Fibroblast of gingiva (primary cell): ENCODE measurements at regions not wholly inside any gene's neighbourhood (a gene's known extent, or its start where the extent isn't known, plus 50 kb on each side); places are given as distances from the start of the nearest gene placed in this dataset.

Source experiments
- DNase-seq: peaks from one replicate; pipeline ENCODE4 v3.0.0-alpha.2; 2011; ENCODE audit warnings: low read depth

DNA sequence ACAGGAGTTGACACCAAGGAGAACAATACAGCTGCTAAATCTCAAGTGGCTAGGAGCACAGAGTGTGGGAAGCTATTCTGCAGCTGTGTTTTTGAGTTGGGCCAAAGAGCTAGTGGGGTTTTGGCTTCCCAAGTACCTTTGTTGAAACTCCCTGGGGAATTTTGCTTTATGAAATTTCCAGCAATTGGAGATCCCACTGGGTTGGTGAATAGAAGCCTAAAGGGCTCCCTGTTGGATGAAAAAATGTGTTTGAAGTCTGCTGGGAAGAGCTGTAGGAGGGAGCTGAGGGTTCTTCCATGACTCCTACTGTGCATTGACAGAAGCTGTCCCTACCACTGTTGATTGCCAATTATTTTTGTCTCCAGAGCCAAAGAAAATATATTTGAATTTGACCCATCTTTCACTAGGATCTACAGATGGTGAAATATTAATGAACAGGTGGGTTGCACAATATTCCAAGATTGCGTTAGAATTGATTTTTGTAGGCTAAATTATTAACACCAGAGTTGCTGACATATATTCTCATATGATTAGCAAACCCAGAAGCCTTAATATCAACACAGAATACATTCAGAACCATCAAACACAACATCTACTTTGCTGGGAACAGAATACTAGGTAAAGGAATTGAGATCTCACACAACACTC, 95.4 kb upstream of the CYP1B1 start:
- peak; percentile 85 for DNase-seq

DNA sequence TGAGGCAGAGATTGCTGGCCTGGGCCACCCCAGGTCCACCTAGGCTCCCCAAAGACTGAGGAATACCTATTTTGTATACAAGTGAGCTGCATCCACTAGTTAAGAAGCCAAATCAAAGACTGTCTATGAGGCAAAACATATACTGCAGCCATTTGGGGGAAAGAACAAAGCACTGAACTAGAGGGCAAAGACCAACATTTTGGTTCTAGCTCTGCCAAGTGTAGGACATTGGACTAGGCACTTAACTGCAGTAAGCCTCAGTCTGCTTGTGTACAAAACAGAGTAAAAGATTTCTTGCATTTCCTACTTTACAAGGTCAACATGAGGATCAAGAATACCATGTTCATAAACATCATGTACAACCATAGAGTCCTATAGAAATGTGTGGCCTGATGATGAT, 94.8 kb upstream of the CYP1B1 start:
- DNase-seq = no peak

DNA sequence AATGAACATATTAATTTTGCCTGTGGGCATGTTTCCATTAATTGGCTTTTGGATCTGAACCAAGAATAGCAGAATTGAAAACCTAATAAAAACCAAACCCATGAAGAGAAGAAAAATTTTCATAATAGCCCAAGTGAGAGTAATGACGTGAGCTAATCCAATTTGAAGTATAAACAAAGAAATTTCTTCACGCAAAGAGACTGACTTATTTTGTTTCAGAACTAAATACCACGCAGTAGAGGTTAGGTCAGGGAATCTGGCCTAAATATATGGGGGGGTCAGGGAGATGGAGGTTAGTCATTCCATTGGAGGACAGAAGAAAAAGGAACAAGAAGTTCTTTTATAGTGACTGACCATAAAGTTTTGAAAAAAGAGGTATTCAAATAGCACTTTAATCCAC, 94.1 kb upstream of the CYP1B1 start:
- DNase-seq = peak; percentile 97

DNA sequence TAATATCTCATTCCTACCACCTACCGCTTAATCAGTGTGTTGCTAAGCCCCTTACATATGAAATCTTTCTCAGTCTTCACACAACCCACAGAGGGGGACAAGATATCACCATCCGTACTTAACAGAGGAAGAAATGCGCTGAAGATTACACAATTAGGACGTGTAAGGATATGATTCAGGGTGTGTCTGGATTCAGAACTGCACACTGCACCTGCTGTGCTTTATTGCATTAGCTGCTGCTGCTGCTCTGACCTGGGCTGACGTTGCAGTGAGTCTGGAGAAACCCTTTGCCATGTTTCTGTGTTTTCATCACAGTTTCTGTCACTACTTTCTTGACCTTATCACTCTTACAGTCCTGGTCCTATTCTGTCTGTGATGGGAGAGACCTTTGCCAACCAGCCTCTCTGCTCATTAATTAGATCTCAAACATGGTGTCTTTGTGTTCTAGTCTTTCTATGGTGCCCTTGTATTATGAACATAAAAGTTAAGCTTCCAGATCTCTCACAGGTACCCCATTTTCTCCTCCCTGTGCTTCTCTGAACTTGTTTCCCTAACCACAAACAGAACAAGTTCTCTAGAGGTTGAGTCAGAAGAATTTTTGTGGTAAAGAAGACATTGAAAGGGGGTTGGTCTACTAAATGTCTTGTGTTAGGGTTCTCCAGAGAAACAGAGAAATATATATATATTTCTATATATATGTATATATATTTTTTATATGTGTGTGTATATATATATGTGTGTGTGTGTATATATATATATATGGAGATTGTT, 92.9 kb upstream of the CYP1B1 start:
- DNase-seq = peak; percentile 33

DNA sequence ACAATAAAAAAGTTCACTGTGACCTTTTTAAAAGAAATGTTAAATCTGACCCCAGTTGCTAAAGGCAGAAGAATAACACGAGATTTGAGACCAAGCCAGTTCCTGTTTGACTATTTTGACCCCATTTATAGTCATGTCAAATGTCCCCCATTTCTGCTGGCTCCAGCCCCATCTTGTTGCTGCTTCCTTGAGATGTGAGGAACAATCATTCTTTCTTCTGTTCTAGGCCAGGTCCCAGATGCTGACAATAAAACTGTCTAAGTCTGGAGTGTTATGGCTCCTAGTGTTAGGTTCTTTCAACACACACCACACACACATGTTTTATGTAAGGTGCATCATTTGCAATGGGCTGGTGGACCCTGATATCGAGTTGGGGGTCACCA, 92.0 kb upstream of the CYP1B1 start:
- DNase-seq = no peak

DNA sequence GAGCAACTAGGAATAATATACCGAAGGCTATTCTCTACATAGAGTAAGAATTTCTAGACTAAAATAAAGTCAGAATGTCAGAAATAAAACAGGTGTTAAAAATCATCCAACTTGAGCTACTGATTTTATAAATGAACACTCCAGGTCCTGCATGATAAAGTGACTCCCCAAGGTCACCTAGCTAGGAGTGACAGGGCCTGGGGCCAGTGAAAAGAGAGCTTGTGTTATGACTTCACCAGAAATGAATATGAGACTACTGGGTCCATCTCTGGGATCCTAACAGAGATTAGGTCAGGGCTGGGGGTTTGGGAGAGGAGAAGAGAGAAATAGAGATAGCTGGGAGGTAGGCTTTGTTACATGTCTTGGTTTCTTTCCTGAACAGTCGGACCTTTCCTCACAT, 89.7 kb upstream of the CYP1B1 start:
- no peak for DNase-seq

DNA sequence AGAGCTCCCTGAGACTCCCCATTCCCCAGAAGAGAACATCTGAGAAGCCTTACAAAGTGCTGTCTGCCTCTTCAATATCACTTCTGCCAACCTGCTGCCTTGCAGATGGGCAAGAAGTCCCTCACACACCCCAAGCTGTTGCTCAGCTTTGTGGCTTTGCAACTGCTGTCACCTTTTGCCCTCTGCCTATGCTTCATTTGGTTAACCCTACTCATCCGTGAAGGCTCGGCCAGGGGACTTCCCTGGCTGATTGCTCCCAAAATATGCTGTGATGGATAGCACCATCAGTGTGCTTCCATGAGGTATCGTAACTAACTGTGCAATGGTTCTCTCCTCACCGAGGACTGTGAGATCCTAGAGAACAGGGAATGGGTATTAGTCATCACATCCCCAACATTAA, 88.9 kb upstream of the CYP1B1 start:
- no peak for DNase-seq

DNA sequence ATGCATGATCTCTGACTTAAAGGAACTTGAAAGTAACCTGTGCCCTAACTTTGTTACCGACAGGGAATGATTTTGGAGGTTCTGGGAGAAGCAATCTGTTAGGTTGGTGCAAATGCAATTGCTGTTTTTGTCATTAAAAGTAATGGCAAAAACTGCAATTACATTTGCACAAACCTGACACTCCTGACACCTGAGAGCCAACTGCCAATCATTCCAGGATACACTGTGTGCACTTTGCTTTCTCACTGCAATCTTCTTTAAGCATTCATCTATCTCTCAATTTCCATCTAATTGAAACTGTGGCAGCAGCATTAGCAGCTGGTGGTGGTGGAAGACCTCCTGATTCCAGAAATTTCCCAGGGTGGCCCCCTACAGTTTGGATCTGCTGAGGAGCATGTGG, 87.6 kb upstream of the CYP1B1 start:
- DNase-seq = no peak

DNA sequence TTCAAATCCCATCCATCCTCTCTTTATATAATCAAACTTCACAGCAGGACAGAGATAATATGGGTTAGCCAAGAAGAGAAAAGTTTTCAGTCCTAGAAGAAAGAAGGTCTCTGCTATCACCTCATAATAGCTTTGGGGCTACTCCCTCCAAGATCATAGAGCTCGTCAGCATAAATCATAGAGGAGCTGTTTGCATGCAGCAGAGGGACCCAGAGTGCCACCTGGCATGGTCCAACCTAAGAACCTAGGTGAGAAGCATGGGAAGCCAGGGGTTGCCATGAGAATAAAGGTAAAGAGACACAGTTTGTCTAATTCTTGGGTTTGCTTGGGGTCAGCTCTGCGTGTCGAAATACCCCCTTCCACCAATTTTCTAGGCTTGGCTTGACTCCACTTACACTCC, 87.1 kb upstream of the CYP1B1 start:
- no peak for DNase-seq

DNA sequence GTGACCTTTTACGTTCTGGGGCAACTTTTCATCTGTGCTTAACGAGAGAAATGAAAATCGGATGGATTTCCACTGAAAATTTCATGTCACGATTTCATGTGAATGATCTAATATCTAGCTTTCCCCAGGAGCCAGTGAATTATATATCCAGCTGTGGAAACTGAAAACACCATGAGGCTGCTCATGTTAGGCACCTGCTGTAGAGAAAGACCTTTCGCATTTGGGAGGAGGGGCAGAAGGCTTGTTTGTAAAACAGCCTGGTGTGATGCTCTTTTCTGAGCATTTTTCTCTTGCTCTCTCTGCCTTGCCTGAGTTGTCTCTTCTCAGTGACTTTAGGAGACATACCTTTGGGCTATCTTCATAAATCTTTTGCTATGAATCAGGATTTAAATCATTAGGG, 84.6 kb upstream of the CYP1B1 start:
- DNase-seq = no peak

DNA sequence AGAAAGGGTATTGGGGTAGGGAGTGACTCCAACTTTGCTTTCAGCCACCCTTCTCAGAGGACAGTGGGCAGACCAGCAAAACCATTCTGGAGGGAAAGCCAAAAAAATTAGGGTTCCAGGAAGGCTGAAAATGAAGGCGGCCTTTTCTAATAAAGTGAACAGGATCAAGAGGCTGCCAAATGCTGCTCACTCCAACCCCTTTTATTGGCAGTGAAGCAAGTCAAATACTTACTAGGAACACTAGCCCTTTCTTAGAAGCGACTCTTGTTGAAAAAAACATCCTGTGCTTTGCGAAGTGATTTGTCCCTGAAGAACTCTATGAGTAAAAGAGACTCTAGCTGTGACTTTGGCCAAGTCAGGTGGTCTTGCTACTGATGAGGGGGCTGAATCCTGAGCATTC, 83.6 kb upstream of the CYP1B1 start:
- no peak for DNase-seq

DNA sequence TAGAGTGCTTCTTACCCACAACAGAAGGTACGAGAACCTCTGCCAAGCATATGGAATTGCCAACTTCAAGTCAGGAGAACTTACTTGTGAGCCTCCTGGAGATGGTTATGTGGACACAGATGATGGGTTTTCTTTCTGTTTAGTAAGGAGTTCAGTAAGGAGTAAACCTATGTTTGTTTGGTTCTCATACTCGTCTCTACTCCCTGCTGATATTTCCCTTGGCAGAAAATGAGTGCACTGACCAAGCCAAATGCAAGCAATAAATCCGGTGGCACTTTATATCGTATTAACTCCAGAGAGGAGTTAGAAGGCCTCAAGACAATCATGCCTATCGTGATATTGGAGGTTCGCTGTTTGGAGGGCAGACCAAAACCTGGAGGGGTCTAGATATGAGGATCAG, 83.2 kb upstream of the CYP1B1 start:
- no peak for DNase-seq

DNA sequence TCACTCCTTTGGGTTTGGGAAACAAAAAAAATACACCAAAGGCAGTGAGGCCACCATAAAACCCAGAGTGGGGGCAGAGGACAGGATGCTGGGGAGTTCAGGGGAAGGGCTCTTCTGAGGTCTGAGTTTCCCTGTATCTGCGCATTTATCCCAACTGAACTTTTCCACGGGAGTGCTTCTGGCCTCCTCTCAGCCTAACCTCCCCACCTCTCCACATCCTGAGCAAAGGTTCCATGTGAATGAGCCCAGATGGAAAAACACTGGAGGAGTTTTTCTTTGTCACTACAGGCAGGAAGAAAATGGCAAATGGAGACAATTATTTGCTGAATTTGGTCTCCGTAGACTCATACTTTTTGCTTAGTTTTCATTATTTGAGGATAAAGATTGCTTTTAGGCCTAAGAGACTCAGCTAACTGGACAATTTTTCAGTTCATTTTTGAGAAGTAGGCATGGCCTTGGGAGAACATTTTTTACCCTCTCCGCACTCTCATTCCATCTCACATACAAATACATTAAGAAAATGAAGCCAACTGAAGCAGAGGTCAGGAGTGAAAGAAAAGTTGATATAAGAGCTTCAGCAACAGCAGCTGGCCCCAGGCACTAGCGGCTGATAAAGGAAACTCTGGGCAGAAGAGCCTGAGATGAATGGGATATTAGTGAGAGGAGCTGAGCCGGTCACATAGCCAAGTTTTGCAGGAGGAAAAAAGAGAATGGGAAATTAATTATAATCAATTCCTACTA, 82.6 kb upstream of the CYP1B1 start:
- DNase-seq = peak; percentile 29

DNA sequence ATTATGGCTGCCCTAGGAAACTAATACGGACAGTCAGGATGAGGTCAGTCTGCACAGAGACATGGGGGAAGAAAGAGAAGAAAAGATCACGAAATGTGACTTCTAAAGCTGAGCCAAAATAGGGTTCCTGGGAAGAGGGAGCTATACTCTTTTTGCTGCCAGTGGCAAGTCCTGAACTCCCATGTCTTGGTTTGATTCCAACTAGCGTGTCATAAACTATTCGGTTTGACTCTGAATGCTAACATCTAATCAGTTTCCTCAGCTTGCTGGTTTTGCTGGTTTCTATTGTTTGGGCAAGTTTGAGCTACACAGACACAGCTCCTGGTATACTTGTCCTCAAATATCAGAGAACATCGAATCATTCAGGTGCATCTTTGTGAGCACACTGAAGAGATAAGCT, 80.5 kb upstream of the CYP1B1 start:
- DNase-seq = no peak

DNA sequence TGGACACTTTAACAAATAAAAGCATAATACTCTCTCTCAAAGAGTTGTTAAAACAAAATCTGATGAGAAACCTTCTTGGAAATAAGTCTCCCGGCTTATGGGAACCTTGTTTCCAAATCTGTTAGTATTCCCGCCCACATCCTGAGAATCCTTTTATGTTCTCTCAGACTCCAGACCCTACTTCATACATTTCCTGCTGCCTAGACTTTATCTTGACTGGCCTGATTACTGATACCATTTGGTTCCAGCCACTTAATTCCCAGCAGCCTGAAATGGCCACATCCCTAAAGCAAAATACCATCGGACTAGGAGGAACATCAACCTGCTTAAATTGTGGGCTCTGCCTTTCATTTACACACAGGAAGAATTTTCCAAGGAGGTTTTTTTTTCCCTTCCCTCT, 79.1 kb upstream of the CYP1B1 start:
- no peak for DNase-seq

DNA sequence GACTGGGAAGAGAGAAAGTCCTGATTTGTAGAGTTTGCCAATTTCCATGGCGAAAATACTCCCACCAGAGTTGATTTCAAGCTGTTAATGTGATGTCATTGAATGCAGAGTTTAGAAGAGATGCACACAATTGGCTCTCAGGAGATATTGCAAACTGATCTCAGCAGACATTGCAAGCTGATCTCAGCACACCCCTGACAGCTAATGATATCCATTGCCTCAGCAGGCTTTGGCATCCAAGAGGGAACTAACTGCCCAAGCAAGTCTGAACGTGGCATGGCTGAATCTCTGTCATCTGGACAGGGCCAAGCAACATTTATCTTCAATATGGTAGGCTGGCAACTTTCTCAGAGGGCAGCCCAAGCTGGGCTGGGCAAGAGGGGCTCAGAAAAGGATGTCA, 78.4 kb upstream of the CYP1B1 start:
- peak; percentile 59 for DNase-seq

DNA sequence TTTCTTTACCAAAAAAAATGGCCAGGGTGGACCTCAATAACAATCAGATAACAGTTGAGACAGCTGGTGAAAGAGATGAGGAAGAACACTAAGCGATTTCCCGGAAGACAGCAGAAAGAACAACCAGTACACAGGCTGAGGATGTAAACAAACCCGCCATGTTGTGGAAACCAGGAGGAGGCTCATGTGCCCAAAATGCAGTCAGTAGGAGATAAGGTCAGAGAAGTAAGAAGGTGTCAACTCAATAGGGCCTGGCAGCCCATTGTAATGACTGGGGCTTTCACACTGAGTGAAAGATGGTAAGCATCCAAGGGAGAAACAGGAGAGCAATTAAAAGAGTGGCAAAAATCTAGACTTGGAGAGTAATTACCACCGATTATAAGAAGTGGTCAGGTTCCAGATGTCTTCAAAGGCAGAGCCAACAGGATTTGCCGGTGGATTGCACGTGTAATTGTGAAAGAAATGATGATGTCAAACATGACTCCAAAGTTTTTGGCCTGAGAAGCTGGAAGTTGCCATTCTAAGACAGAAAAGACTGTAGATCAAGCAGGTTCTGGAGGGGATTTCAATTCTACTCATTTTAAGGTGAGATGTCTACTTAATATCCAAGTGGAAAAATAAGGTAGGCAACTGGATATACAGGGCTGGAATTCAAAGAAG, 77.7 kb upstream of the CYP1B1 start:
- DNase-seq = peak; percentile 26

DNA sequence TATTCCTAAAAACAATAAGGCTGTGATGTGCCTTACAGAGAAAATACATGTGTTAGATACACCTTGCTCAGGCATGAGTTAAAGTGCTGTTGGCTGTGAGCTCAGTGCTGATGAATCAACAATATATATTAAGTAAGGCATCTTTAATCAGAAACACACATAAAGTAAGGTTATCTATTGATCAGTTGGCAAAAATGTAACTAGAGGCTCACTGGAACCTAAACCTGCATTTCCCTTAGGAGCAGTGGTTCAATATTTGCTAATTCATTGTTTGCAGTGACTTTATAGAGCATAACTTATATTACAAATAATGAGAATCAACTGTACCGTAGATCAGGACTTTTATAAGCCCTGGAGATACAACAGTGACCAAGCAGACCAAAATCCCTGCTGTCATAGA, 77.0 kb upstream of the CYP1B1 start:
- DNase-seq = no peak

DNA sequence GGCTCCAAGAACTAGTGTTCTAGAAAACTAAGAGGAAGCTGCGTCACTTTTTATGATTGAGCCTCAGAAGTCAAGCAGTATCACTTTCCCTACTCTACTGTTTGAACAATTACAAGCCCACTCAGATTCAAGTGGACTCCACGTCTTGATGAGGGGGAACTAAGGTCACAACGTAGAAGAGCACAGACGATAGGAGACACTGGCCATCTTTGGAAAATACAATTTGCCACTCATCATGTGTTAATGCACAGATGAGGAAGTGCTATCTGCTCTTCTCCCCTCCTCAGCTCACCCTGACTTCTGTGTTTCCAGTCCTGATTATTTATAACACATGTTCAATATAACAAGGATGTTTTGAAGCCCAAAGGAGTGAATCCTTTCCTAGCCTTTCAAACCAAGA, 76.1 kb upstream of the CYP1B1 start:
- no peak for DNase-seq

DNA sequence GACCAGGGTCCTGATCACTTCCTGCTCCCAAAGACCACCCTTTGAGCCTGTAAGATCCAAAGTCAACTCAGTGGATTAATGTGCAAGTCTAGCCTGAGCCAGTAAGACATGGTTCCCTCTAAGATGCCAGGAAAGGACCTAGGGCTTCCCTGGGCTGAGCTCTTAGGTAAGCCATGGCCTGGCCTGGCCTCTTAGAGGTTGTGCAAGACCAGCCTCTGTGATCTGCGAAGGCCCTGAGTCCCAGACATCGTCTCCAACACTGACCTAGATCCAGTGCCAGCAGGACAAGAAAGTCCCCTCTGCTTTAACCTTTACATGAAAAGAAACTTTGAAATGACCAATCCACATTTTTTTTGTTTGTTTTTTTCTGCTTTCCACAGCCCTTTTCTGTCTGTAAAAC, 73.6 kb upstream of the CYP1B1 start:
- peak; percentile 24 for DNase-seq

DNA sequence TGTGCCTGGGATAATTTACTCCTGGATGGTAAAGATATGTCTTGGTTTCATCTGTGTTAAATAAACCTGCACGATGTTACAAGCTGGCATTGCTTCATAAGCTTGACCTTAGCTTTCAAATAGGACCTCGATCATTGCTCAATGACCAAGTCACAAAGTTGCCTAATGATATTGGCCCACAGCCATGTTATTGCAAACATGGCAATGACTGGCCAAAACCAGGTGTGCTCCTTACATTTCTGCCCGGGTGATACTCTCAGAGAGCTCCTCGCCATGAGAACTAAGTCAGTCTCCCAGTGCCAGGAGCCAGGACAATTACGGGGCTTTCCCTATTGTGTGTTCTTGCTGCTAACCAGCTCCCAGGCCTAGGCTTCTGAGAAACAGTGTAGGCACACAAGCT, 72.5 kb upstream of the CYP1B1 start:
- peak; percentile 96 for DNase-seq

DNA sequence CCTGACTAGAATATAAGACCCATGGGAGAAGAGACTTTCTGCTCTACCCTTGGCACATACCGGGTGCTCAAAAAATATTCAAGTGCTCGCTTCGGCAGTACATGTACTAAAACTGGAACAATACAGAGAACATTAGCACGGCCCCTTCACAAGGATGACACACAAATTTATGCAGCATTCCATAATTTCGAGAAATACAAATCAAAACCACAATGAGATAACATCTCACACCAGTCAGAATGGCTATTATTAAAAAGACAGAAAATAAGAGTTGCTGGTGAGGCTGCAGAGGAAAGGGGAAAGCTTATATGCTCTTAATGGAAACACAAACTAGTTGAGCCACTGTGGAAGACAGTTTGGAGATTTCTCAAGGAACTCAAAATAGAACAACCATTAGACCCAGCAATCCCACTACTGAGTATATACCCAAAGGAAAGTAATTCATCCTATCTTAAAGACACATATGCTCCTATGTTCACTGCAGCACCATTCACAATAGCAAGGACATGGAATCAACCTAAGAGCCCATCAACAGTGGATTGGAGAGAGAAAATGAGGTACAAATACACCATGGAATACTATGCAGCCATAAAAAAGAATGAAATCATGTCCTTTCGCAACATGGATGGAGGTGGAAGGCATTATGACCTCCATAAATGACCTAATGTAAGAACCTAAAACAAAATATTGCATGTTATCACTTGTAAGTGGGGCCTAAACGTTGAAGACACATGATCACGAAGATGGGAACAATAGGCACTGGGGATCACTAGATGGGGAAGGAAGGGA, 71.6 kb upstream of the CYP1B1 start:
- peak; percentile 15 for DNase-seq
